Panc1 (cell line): ENCODE measurements at regions not wholly inside any gene's neighbourhood (a gene's known extent, or its start where the extent isn't known, plus 50 kb on each side); places are given as distances from the start of the nearest gene placed in this dataset.
"Not testable (repeated sequence)": the region's sequence is repeated elsewhere in the genome, so short reads cannot be mapped to it uniquely, and the experiment has no call there.

Source experiments
- ATAC-seq: fragments of 200-7000 bp; cut with Tn5 transposase; 2 replicates; pipeline ENCODE4 v1.9.1; 2020; ENCODE audit warnings: mild to moderate bottlenecking, moderate library complexity
- BruUV-seq: library from RNA; stranded (reverse); fragments of 400-500 nt; replicated peaks from 2 replicates; lab custom pipeline; 2021; lab: Mats Ljungman, UMichigan
- CTCF ChIA-PET: fragments of 300-600 bp; sonication (Branson Sonifier 250); formaldehyde crosslinking; loops from one replicate; lab custom pipeline; 2022; ENCODE audit warnings: antibody characterized with exemption; lab: Charles Lee
- POLR2A ChIA-PET: fragments of 300-600 bp; sonication (Branson Sonifier 250); formaldehyde crosslinking; loops from one replicate; lab custom pipeline; 2022; ENCODE audit warnings: antibody characterized with exemption; lab: Charles Lee
- DNase-seq: peaks from one replicate; pipeline ENCODE4 v3.0.0-alpha.2; 2010; ENCODE audit warnings: low read depth, low spot score
- H3K27ac ChIP-seq: 2 replicates; pipeline ENCODE4 v1.5.1; 2011; ENCODE audit warnings: mild to moderate bottlenecking, low read length, inconsistent platforms
- H3K27me3 ChIP-seq: fragments of 200-500 bp; sonication (Bioruptor generic); 2 replicates; pipeline ENCODE4 v1.6.0; 2014; ENCODE audit warnings: low read length, inconsistent platforms; ENCODE audit not compliant: control insufficient read depth, insufficient read depth
- H3K36me3 ChIP-seq: fragments of 200-500 bp; sonication (Bioruptor generic); 2 replicates; pipeline ENCODE4 v1.5.1; 2014; ENCODE audit warnings: inconsistent platforms, mild to moderate bottlenecking, low read length, moderate library complexity; ENCODE audit not compliant: control insufficient read depth, insufficient read depth
- H3K4me1 ChIP-seq: 2 replicates; pipeline ENCODE4 v1.5.1; 2011; ENCODE audit warnings: inconsistent platforms, mild to moderate bottlenecking, low read length, moderate library complexity; ENCODE audit not compliant: control insufficient read depth, insufficient read depth
- H3K4me3 ChIP-seq, 2 experiments: 2 replicates each; pipeline ENCODE4 v1.5.1; 2011 to 2012; ENCODE audit warnings: low read depth in 2 of 2, low read length in 2 of 2, mild to moderate bottlenecking in 2 of 2, inconsistent platforms in 1 of 2, moderate library complexity in 1 of 2
- H3K9me3 ChIP-seq: fragments of 200-500 bp; sonication (Bioruptor generic); 2 replicates; pipeline ENCODE4 v1.5.1; 2014; ENCODE audit warnings: low read depth, mild to moderate bottlenecking, inconsistent platforms, low read length, moderate library complexity; ENCODE audit not compliant: control insufficient read depth, insufficient read depth
- CTCF ChIP-seq: fragments of 450-650 bp; IDR thresholded peaks from 2 replicates; pipeline ENCODE4 v1.5.1; 2017; ENCODE audit warnings: mild to moderate bottlenecking
- POLR2AphosphoS5 ChIP-seq: IDR thresholded peaks from 2 replicates; pipeline ENCODE4 v1.6.1; 2012; ENCODE audit warnings: mild to moderate bottlenecking, low read depth, low read length, moderate library complexity
- REST ChIP-seq, 2 experiments: IDR thresholded peaks; 2 replicates each; pipeline ENCODE4 v1.6.1; 2011 to 2012; ENCODE audit warnings: low read depth in 2 of 2, control low read depth in 1 of 2, low read length in 1 of 2, mild to moderate bottlenecking in 1 of 2, moderate library complexity in 1 of 2; ENCODE audit not compliant: insufficient read depth in 1 of 2
- SIN3A ChIP-seq: IDR thresholded peaks from 2 replicates; pipeline ENCODE4 v1.6.1; 2012; ENCODE audit warnings: low read depth, mild to moderate bottlenecking, low read length, moderate library complexity, borderline replicate concordance; ENCODE audit not compliant: insufficient read depth
- TCF7L2 ChIP-seq: IDR thresholded peaks from 2 replicates; pipeline ENCODE4 v1.6.1; 2011; ENCODE audit warnings: mild to moderate bottlenecking, low read depth, low read length, inconsistent platforms
- in situ Hi-C: cut with HindIII; loops from 2 replicates; pipeline ENCODE4 v1.10.0; 2016; ENCODE audit warnings: low sequenced_read_pairs, low pct_unique_long_range_greater_than_20kb
- intact Hi-C: fragments of 100-400 bp; cut with micrococcal nuclease; formaldehyde crosslinking; loops from one replicate; pipeline ENCODE4 v1.10.0; 2022; ENCODE audit not compliant: unreplicated experiment

GRCh38 chr1:239107676-239108075, 278.7 kb upstream of the CHRM3 start:
- Histone ChIP-seq H3K4me3 (no peak overlapping the region), H3K36me3 (no peaks in the 10 kb centered on the region), H3K4me1 (no peaks in the 10 kb centered on the region), H3K27ac (no peak overlapping the region), H3K27me3 (no peaks in the 10 kb centered on the region), H3K9me3 (no peaks in the 10 kb centered on the region)
- TF ChIP-seq POLR2AphosphoS5 (no peak), TCF7L2 (no peak), CTCF (no peak), REST (IDR thresholded peaks at IDR 0.05; ENCODE audit: insufficient read depth in 1 of 2, low read depth in 2 of 2, low read length in 1 of 2) (no peak), SIN3A (no peak)
- ChIA-PET POLR2A (no interaction called here), CTCF (no interaction called here)
- no peak for DNase-seq
- in situ Hi-C loops = no loop called here
- BruUV-seq = no TSS peak
- no peak for ATAC-seq
- intact Hi-C loops = no loop called here

GRCh38 chr1:239106689-239107088, 279.7 kb upstream of the CHRM3 start:
- intact Hi-C loops, DNase-seq, ATAC-seq, CTCF ChIA-PET, H3K36me3 ChIP-seq, POLR2A ChIA-PET, in situ Hi-C loops, H3K9me3 ChIP-seq, BruUV-seq, H3K27me3 ChIP-seq, H3K4me1 ChIP-seq, H3K4me3 ChIP-seq, H3K27ac ChIP-seq: not testable (repeated sequence)

GRCh38 chr1:239098400-239099037, 287.8 kb upstream of the CHRM3 start:
- no peaks in the 10 kb centered on the region for H3K27me3 ChIP-seq
- in situ Hi-C loops (no loop called here), intact Hi-C loops (no loop called here)
- DNase-seq = no peak
- no peak for ATAC-seq
- no peaks in the 10 kb centered on the region for H3K36me3 ChIP-seq
- TF ChIP-seq TCF7L2 (no peak), REST (IDR thresholded peaks at IDR 0.05; ENCODE audit: insufficient read depth in 1 of 2, low read depth in 2 of 2, low read length in 1 of 2) (no peak), SIN3A (no peak), POLR2AphosphoS5 (no peak), CTCF (no peak)
- no peak overlapping the region for H3K27ac ChIP-seq
- ChIA-PET CTCF (no interaction called here), POLR2A (no interaction called here)
- BruUV-seq = no TSS peak
- H3K4me1 ChIP-seq = no peaks in the 10 kb centered on the region
- H3K4me3 ChIP-seq = no peak overlapping the region
- no peaks in the 10 kb centered on the region for H3K9me3 ChIP-seq
